ENCODE measurements at regions not wholly inside any gene's neighbourhood (a gene's known extent, or its start where the extent isn't known, plus 50 kb on each side); places are given as distances from the start of the nearest gene placed in this dataset.

DNA sequence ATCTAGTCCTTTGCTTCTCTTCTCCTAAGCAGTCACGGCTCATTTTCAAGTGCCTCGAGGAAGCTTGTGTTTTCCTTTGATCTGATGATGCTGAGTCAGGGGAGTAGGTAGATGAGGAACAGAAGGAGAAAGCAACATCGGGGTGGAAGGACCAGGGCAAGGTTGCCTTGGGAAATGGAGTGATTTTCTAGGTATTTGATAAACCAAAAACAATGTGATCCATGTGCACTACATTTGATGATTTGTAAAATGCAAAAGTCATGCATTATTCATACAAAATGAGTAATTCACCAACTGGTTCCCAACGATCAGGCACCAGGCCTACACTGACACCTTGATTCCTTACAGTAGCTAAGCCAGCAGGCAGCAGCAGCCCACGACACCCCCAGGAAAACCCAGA lies 205.3 kb downstream of the ANAPC1 start:
- H3K9me3 ChIP-seq (ENCODE audit: insufficient read depth, low read length), result peaks cover 9% of the 10 kb centered on the region; the same call in 1 of the 2 replicates
- H3K27me3 ChIP-seq (ENCODE audit: insufficient read depth, insufficient read length), result no peaks in the 10 kb centered on the region
- no peaks in the 10 kb centered on the region for H3K36me3 ChIP-seq (ENCODE audit: insufficient read depth, insufficient read length, low read length)
- no peak overlapping the region for H3K9ac ChIP-seq (ENCODE audit: insufficient read length, low read depth)
- peaks cover 4% of the 10 kb centered on the region for H3K4me1 ChIP-seq (ENCODE audit: insufficient read depth, insufficient read length)
- no peak for DNase-seq (ENCODE audit: low read depth, low spot score)
- TF ChIP-seq YY1 (IDR thresholded peaks at IDR 0.05; ENCODE audit: insufficient read depth, insufficient read length), result no peak
- TF ChIP-seq ZNF274 (IDR thresholded peaks at IDR 0.05; ENCODE audit: low read depth, low read length), result no peak
- TF ChIP-seq SUZ12 (IDR thresholded peaks at IDR 0.05; ENCODE audit: extremely low read depth, insufficient read depth, insufficient read length), result no peak
- no peak overlapping the region for H3K4me3 ChIP-seq (ENCODE audit: insufficient read length, low read depth)

GRCh38 chr2:111679202-111679601 lies 204.8 kb downstream of the ANAPC1 start:
- Histone ChIP-seq H3K9me3 (ENCODE audit: insufficient read depth, low read length) (peaks cover 9% of the 10 kb centered on the region; the same call in 1 of the 2 replicates), H3K4me1 (ENCODE audit: insufficient read depth, insufficient read length) (peaks cover 4% of the 10 kb centered on the region), H3K36me3 (ENCODE audit: insufficient read depth, insufficient read length, low read length) (no peaks in the 10 kb centered on the region), H3K27me3 (ENCODE audit: insufficient read depth, insufficient read length) (no peaks in the 10 kb centered on the region), H3K4me3 (ENCODE audit: insufficient read length, low read depth) (no peak overlapping the region), H3K9ac (ENCODE audit: insufficient read length, low read depth) (no peak overlapping the region)
- TF ChIP-seq YY1 (IDR thresholded peaks at IDR 0.05; ENCODE audit: insufficient read depth, insufficient read length) (no peak), ZNF274 (IDR thresholded peaks at IDR 0.05; ENCODE audit: low read depth, low read length) (no peak), SUZ12 (IDR thresholded peaks at IDR 0.05; ENCODE audit: extremely low read depth, insufficient read depth, insufficient read length) (no peak)
- no peak for DNase-seq (ENCODE audit: low read depth, low spot score)

DNA sequence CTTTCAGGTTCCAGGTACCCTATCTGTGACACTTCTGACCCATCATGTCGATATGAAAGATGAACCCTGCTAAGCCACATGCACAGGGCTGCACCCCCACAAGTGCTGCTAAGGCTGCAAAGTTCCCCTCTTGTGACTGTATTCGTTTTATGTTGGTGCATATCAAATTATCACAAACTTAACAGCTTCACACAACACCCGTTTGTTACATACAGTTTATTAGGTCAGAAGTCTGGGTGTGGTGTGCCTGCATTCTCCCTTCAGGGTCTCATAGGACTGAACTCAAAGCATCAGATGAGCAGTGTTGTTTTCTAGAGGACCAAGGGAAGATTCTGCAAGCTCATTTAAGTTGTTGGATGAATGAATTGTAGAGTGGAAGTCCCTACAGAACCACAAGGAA lies 199.4 kb downstream of the ANAPC1 start:
- H3K27me3 ChIP-seq (ENCODE audit: insufficient read depth, insufficient read length), result no peaks in the 10 kb centered on the region
- H3K9me3 ChIP-seq (ENCODE audit: insufficient read depth, low read length), result peaks cover 9% of the 10 kb centered on the region; the same call in 1 of the 2 replicates
- H3K36me3 ChIP-seq (ENCODE audit: insufficient read depth, insufficient read length, low read length), result no peaks in the 10 kb centered on the region
- H3K4me1 ChIP-seq (ENCODE audit: insufficient read depth, insufficient read length), result no peaks in the 10 kb centered on the region
- no peak for DNase-seq (ENCODE audit: low read depth, low spot score)
- no peak overlapping the region for H3K4me3 ChIP-seq (ENCODE audit: insufficient read length, low read depth)
- TF ChIP-seq YY1 (IDR thresholded peaks at IDR 0.05; ENCODE audit: insufficient read depth, insufficient read length) (no peak), SUZ12 (IDR thresholded peaks at IDR 0.05; ENCODE audit: extremely low read depth, insufficient read depth, insufficient read length) (no peak), ZNF274 (IDR thresholded peaks at IDR 0.05; ENCODE audit: low read depth, low read length) (no peak)
- H3K9ac ChIP-seq (ENCODE audit: insufficient read length, low read depth), result no peak overlapping the region

- H3K27me3 ChIP-seq (ENCODE audit: insufficient read depth, insufficient read length), result no peaks in the 10 kb centered on the region
- no peak overlapping the region for H3K9ac ChIP-seq (ENCODE audit: insufficient read length, low read depth)
- no peaks in the 10 kb centered on the region for H3K4me1 ChIP-seq (ENCODE audit: insufficient read depth, insufficient read length)
- H3K4me3 ChIP-seq (ENCODE audit: insufficient read length, low read depth), result no peak overlapping the region
- no peaks in the 10 kb centered on the region for H3K36me3 ChIP-seq (ENCODE audit: insufficient read depth, insufficient read length, low read length)
- TF ChIP-seq SUZ12 (IDR thresholded peaks at IDR 0.05; ENCODE audit: extremely low read depth, insufficient read depth, insufficient read length), result no peak
- TF ChIP-seq ZNF274 (IDR thresholded peaks at IDR 0.05; ENCODE audit: low read depth, low read length), result no peak
- TF ChIP-seq YY1 (IDR thresholded peaks at IDR 0.05; ENCODE audit: insufficient read depth, insufficient read length), result no peak
- no peak for DNase-seq (ENCODE audit: low read depth, low spot score)
- peaks cover 9% of the 10 kb centered on the region; the same call in 1 of the 2 replicates for H3K9me3 ChIP-seq (ENCODE audit: insufficient read depth, low read length)
These were observed 198.7 kb downstream of the ANAPC1 start for GRCh38 chr2:111685342-111685741.

GRCh38 chr2:111686994-111687393 lies 197.0 kb downstream of the ANAPC1 start:
- Histone ChIP-seq H3K4me3 (ENCODE audit: insufficient read length, low read depth) (no peak overlapping the region), H3K27me3 (ENCODE audit: insufficient read depth, insufficient read length) (no peaks in the 10 kb centered on the region), H3K36me3 (ENCODE audit: insufficient read depth, insufficient read length, low read length) (no peaks in the 10 kb centered on the region), H3K9ac (ENCODE audit: insufficient read length, low read depth) (no peak overlapping the region), H3K9me3 (ENCODE audit: insufficient read depth, low read length) (no peaks in the 10 kb centered on the region; the same call in 1 of the 2 replicates), H3K4me1 (ENCODE audit: insufficient read depth, insufficient read length) (no peaks in the 10 kb centered on the region)
- TF ChIP-seq YY1 (IDR thresholded peaks at IDR 0.05; ENCODE audit: insufficient read depth, insufficient read length), result no peak
- no peak for DNase-seq (ENCODE audit: low read depth, low spot score)

DNA sequence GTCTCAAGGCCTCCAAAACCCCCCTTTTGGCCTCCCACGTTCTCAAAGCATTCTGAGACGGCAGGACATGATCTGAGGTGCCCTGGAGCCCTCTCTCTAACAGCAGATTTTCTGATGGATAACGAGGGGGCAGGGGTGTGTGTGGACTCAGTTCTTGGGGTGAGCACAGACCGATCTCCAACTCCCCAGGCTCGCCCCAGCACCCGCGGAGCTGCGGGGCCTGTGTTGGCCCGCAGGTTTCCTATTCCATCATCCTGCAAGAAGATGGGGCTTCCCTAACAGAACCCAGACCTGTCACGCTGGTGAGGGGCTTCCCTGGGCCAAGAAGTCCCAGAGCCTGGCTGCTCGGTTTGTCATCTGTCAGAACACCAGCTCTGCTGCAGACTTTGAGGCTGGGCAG lies 196.1 kb downstream of the ANAPC1 start:
- no peaks in the 10 kb centered on the region for H3K4me1 ChIP-seq (ENCODE audit: insufficient read depth, insufficient read length)
- H3K4me3 ChIP-seq (ENCODE audit: insufficient read length, low read depth), result no peak overlapping the region
- TF ChIP-seq ZNF274 (IDR thresholded peaks at IDR 0.05; ENCODE audit: low read depth, low read length) (no peak), SUZ12 (IDR thresholded peaks at IDR 0.05; ENCODE audit: extremely low read depth, insufficient read depth, insufficient read length) (no peak), YY1 (IDR thresholded peaks at IDR 0.05; ENCODE audit: insufficient read depth, insufficient read length) (no peak)
- H3K36me3 ChIP-seq (ENCODE audit: insufficient read depth, insufficient read length, low read length), result no peaks in the 10 kb centered on the region
- H3K9me3 ChIP-seq (ENCODE audit: insufficient read depth, low read length), result no peaks in the 10 kb centered on the region; the same call in 1 of the 2 replicates
- no peaks in the 10 kb centered on the region for H3K27me3 ChIP-seq (ENCODE audit: insufficient read depth, insufficient read length)
- DNase-seq (ENCODE audit: low read depth, low spot score), result no peak
- H3K9ac ChIP-seq (ENCODE audit: insufficient read length, low read depth), result no peak overlapping the region

GRCh38 chr2:111688482-111688881 lies 195.5 kb downstream of the ANAPC1 start:
- H3K4me1 ChIP-seq (ENCODE audit: insufficient read depth, insufficient read length), result no peaks in the 10 kb centered on the region
- H3K4me3 ChIP-seq (ENCODE audit: insufficient read length, low read depth), result no peak overlapping the region
- TF ChIP-seq YY1 (IDR thresholded peaks at IDR 0.05; ENCODE audit: insufficient read depth, insufficient read length) (no peak), ZNF274 (IDR thresholded peaks at IDR 0.05; ENCODE audit: low read depth, low read length) (no peak), SUZ12 (IDR thresholded peaks at IDR 0.05; ENCODE audit: extremely low read depth, insufficient read depth, insufficient read length) (no peak)
- no peak for DNase-seq (ENCODE audit: low read depth, low spot score)
- no peak overlapping the region for H3K9ac ChIP-seq (ENCODE audit: insufficient read length, low read depth)
- H3K9me3 ChIP-seq (ENCODE audit: insufficient read depth, low read length), result no peaks in the 10 kb centered on the region
- no peaks in the 10 kb centered on the region for H3K27me3 ChIP-seq (ENCODE audit: insufficient read depth, insufficient read length)
- H3K36me3 ChIP-seq (ENCODE audit: insufficient read depth, insufficient read length, low read length), result no peaks in the 10 kb centered on the region

DNA sequence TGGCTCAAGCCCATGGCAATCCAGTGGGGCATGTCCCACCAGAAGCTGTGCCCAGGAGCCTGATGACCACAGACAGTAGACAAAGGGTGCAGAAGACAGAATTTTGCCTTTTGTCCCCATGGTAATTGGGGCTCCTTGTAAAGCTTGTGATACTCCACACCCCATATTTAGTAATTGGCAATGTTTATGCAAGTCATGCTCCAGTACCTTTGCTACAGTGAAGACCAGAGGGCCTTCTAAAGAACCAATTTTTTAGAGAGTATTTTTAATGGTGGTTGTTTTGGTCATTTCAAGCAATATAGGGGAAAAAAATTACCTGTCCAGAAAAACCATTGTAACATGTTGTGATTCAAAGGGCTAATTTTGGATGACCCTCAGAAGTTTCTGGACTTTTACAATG lies 194.8 kb downstream of the ANAPC1 start:
- no peak overlapping the region for H3K4me3 ChIP-seq (ENCODE audit: insufficient read length, low read depth)
- no peak for DNase-seq (ENCODE audit: low read depth, low spot score)
- no peaks in the 10 kb centered on the region for H3K27me3 ChIP-seq (ENCODE audit: insufficient read depth, insufficient read length)
- no peaks in the 10 kb centered on the region for H3K9me3 ChIP-seq (ENCODE audit: insufficient read depth, low read length)
- TF ChIP-seq SUZ12 (IDR thresholded peaks at IDR 0.05; ENCODE audit: extremely low read depth, insufficient read depth, insufficient read length) (no peak), ZNF274 (IDR thresholded peaks at IDR 0.05; ENCODE audit: low read depth, low read length) (no peak), YY1 (IDR thresholded peaks at IDR 0.05; ENCODE audit: insufficient read depth, insufficient read length) (no peak)
- H3K9ac ChIP-seq (ENCODE audit: insufficient read length, low read depth), result no peak overlapping the region
- H3K36me3 ChIP-seq (ENCODE audit: insufficient read depth, insufficient read length, low read length), result no peaks in the 10 kb centered on the region
- no peaks in the 10 kb centered on the region for H3K4me1 ChIP-seq (ENCODE audit: insufficient read depth, insufficient read length)

Data from NT2/D1 (cell line).